Thyroid gland (tissue), 4 donors: ENCODE measurements at regions not wholly inside any gene's neighbourhood (a gene's known extent, or its start where the extent isn't known, plus 50 kb on each side); places are given as distances from the start of the nearest gene placed in this dataset.

Experiments
- DNase-seq, 2 donors: peaks; one replicate each; pipeline ENCODE4 v3.0.0-alpha.2; 2019
- H3K27ac ChIP-seq, 3 donors: fragments of 200-600 bp; sonication (generic); 1 replicate in 2 of 3; 2 replicates in 1 of 3; pipeline ENCODE4 v1.5.1; 2016 to 2019; ENCODE audit warnings: mild to moderate bottlenecking in 1 of 3, moderate library complexity in 1 of 3
- H3K27me3 ChIP-seq: fragments of 200-600 bp; sonication (generic); one replicate; pipeline ENCODE4 v1.5.1; 2019
- H3K36me3 ChIP-seq, 2 donors: fragments of 200-600 bp; sonication (generic); one replicate each; pipeline ENCODE4 v1.5.1; 2016 to 2019
- H3K4me1 ChIP-seq, 2 donors: fragments of 200-600 bp; sonication (generic); one replicate each; pipeline ENCODE4 v1.5.1; 2017 to 2019
- H3K4me3 ChIP-seq, 3 donors: fragments of 200-600 bp; sonication (generic); replicated peaks in 1 of 3; 1 replicate in 2 of 3; 2 replicates in 1 of 3; pipeline ENCODE4 v1.5.1; 2016; ENCODE audit warnings: mild to moderate bottlenecking in 1 of 3
- H3K9me3 ChIP-seq: fragments of 200-600 bp; sonication (generic); one replicate; pipeline ENCODE4 v1.5.1; 2017
- CTCF ChIP-seq, 6 experiments: fragments of 200-600 bp in 3 of 6; fragments of 450-650 bp in 3 of 6; sonication (generic) in 3 of 6; IDR thresholded peaks; one replicate each; pipeline ENCODE4 v1.5.1; 2016 to 2019; ENCODE audit warnings: antibody characterized with exemption in 6 of 6, mild to moderate bottlenecking in 2 of 6, inconsistent platforms in 1 of 6, moderate library complexity in 1 of 6
- POLR2A ChIP-seq, 2 donors: fragments of 450-650 bp; IDR thresholded peaks; one replicate each; pipeline ENCODE4 v1.6.1; 2017; ENCODE audit warnings: antibody characterized with exemption in 2 of 2, mild to moderate bottlenecking in 2 of 2, moderate library complexity in 1 of 2
- WGBS, 2 donors: methylation state at CpG; one replicate each; pipeline ENCODE4 v1.1.5; 2017; 5-methylcytosine and 5-hydroxymethylcytosine counted together
- intact Hi-C: fragments of 100-400 bp; cut with DNase I; formaldehyde crosslinking; loops from one replicate; pipeline ENCODE4 v1.15.1; 2023

GRCh38 chr1:215007880-215008279 lies 74.7 kb upstream of the KCNK2 start:
- intact Hi-C loops = no loop called here
- Histone ChIP-seq H3K27me3 (no peaks in the 10 kb centered on the region), H3K4me1 (peaks cover 13 to 14% of the 10 kb centered on the region in 2 donors), H3K27ac (no peak overlapping the region), H3K4me3 (no peak overlapping the region), H3K36me3 (no peaks in the 10 kb centered on the region), H3K9me3 (no peaks in the 10 kb centered on the region)
- no peak for DNase-seq
- TF ChIP-seq CTCF (IDR thresholded peaks at IDR 0.05) = no peak
- no peak for TF ChIP-seq POLR2A (IDR thresholded peaks at IDR 0.05)

DNA sequence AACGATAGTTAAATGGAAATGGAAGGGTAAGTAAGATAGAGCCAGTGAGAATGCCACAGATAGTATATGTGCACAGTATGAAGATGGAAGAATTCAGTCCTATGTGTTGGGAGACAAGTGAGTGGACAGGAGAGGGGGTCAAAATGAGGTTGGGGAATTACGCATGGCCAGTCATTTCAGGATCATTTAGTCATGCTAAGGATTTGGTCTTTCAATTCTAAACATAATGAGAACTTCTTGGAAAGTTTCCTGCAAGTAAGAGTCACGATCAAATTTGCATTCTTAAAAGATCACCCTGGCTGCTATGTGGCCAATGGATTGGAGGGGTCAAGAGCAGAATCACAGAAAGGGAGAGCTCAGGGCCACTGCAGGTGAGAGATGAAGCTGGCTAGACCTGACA lies 64.0 kb upstream of the KCNK2 start:
- no peak for TF ChIP-seq POLR2A (IDR thresholded peaks at IDR 0.05)
- TF ChIP-seq CTCF (IDR thresholded peaks at IDR 0.05) = no peak
- H3K27me3 ChIP-seq = no peaks in the 10 kb centered on the region
- H3K27ac ChIP-seq = no peak overlapping the region
- H3K9me3 ChIP-seq = no peaks in the 10 kb centered on the region
- intact Hi-C loops = no loop called here
- H3K4me3 ChIP-seq = no peak overlapping the region
- no peak for DNase-seq
- 58 to 77% methylated on average over 3 of the region's 3 CpGs for WGBS, 2 donors
- H3K4me1 ChIP-seq = peaks cover 0 to 10% of the 10 kb centered on the region in 2 donors
- no peaks in the 10 kb centered on the region for H3K36me3 ChIP-seq

- no peak for DNase-seq
- H3K4me1 ChIP-seq = peaks cover 0 to 14% of the 10 kb centered on the region in 2 donors
- WGBS, 2 donors = 20 to 63% methylated on average over 1 of the region's 1 CpG
- H3K36me3 ChIP-seq = no peaks in the 10 kb centered on the region
- TF ChIP-seq CTCF (IDR thresholded peaks at IDR 0.05) = no peak
- TF ChIP-seq POLR2A (IDR thresholded peaks at IDR 0.05) = no peak
- intact Hi-C loops = no loop called here
- H3K9me3 ChIP-seq = no peaks in the 10 kb centered on the region
- H3K27me3 ChIP-seq = no peaks in the 10 kb centered on the region
- H3K4me3 ChIP-seq = no peak overlapping the region
- H3K27ac ChIP-seq = peak overlapping the region in 1 of 3 donors; percentile 34
Observed at GRCh38 chr1:215022204-215022603, 60.3 kb upstream of the KCNK2 start.

DNA sequence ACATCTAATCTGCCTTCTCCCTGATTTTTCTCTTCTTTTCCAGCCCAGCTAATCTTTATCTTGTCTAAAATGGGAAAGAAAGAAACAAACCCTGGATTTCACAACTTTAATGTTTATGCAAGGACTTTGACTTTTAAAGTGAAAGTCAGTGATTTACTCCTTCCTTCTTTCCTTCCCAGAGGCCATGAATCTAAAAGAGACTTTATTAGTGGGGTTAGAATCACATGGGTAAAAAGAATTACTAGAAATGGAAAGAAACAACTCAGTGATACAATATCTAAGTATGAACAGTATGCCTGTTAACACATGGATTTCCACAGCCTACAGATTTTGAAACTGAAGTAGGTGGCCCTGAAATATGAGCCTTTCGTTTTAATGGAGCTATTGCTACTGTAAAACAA lies 59.8 kb upstream of the KCNK2 start:
- 67 to 73% methylated on average over 1 of the region's 1 CpG for WGBS, 2 donors
- no peak for TF ChIP-seq POLR2A (IDR thresholded peaks at IDR 0.05)
- no peak for TF ChIP-seq CTCF (IDR thresholded peaks at IDR 0.05)
- peaks cover 0 to 14% of the 10 kb centered on the region in 2 donors for H3K4me1 ChIP-seq
- DNase-seq = no peak
- H3K27me3 ChIP-seq = no peaks in the 10 kb centered on the region
- intact Hi-C loops = no loop called here
- peak overlapping the region in 1 of 3 donors; percentile 34 for H3K27ac ChIP-seq
- no peaks in the 10 kb centered on the region for H3K36me3 ChIP-seq
- H3K4me3 ChIP-seq = no peak overlapping the region
- H3K9me3 ChIP-seq = no peaks in the 10 kb centered on the region

- H3K27ac ChIP-seq = no peak overlapping the region
- H3K36me3 ChIP-seq = no peaks in the 10 kb centered on the region
- H3K9me3 ChIP-seq = no peaks in the 10 kb centered on the region
- no peak overlapping the region for H3K4me3 ChIP-seq
- no peak for DNase-seq
- H3K4me1 ChIP-seq = peaks cover 0 to 14% of the 10 kb centered on the region in 2 donors
- H3K27me3 ChIP-seq = no peaks in the 10 kb centered on the region
- 80 to 88% methylated on average over 4 of the region's 4 CpGs for WGBS, 2 donors
- intact Hi-C loops = no loop called here
- TF ChIP-seq POLR2A (IDR thresholded peaks at IDR 0.05) (no peak), CTCF (IDR thresholded peaks at IDR 0.05) (no peak)
Observed at GRCh38 chr1:215023155-215023832, 59.2 kb upstream of the KCNK2 start.
